GM20431 (cell line): ENCODE measurements at regions not wholly inside any gene's neighbourhood (a gene's known extent, or its start where the extent isn't known, plus 50 kb on each side); places are given as distances from the start of the nearest gene placed in this dataset.

Experiments used
- in situ Hi-C: fragments of 300-500 bp; cut with MseI, MboI; formaldehyde crosslinking; loops from one replicate; pipeline ENCODE4 v1.15.0; 2020; ENCODE audit warnings: low sequenced_read_pairs; ENCODE audit not compliant: unreplicated experiment

GRCh38 chr13:67308004-67308772 is 78.1 kb upstream of the PCDH9 start:
- in situ Hi-C loops, result no loop called here

GRCh38 chr13:67306742-67307141 is 76.6 kb upstream of the PCDH9 start:
- in situ Hi-C loops, result no loop called here

DNA sequence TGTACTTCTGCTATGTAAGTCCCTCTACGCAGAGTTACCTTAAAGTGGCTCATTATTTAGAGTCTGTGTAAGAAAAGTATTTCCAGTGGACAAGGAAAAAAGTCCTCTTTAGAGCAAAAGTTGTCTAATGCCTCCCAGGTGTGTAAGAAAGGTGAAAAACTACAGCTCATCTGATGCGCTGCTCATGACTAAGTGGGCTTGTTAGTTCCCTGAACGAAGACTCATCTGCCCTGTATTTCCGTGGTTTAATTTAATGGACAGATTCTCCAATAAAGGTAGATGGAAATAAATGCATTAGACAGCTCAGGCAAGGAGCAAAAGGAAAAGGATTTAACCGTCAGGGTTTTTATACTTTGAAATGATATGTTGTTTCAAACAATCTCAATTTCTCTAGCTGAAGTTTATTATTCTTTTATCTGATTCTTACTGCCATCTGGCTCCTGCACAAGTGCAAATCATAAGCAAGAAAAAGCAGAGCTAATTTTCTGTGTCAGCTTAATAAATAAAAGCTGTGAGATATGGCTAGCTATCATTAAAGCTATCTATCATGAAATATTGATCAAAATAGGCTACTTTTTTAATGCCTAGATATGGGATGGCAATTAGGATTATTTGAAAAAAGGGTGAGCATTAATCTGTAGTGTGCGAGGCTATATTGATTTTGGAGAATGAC is 73.7 kb upstream of the PCDH9 start:
- in situ Hi-C loops, result no loop called here

- in situ Hi-C loops, result no loop called here
Measured at GRCh38 chr13:67299751-67300150, 69.6 kb upstream of the PCDH9 start.

DNA sequence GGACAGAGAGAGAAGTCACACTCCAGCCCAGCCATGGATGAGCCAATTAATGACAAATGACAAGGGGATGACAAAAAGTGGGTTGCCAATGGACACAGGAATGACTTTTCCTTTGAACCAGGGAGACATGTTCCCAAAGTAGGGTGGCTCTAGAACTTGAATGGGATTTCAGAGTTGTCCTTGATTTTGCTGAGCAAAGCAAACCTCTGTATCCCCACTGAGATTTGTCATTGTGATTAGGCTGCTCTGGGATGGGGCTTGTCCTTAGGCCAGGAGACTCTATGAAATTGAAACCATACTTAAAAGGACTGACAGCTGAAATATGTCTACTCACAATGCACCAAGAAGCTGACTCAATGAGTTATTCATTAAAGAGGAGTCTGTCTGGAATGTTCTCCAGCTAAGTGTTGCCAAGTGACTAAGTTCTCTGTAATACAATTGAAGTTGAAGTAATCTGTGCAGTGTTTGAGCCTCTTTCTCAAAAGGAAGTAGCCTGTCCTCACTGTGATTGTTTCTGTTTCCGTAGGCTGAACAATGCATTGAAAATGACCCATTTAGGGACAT is 69.0 kb upstream of the PCDH9 start:
- in situ Hi-C loops, result no loop called here

DNA sequence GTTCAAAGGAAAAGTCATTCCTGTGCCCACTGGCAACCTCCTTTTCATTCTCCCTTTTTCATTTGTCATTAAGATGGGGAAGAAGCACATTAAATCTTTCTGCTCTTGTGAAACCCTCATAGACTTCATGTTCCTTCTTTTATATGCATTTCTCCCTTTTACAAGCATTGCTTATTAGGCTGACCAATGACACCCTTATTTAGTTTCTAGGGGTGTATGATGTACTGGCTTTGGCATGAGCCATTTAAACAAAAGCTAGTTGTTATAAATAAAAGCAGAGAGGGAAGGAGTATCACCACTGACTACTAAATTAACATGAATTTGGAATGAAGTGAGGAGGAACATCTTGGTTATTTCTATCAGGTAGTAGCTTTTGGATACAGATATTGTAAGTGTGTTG is 68.2 kb upstream of the PCDH9 start:
- in situ Hi-C loops, result no loop called here

GRCh38 chr13:67296511-67296910 is 66.4 kb upstream of the PCDH9 start:
- in situ Hi-C loops, result no loop called here

- in situ Hi-C loops, result no loop called here
Measured at GRCh38 chr13:67292886-67293285, 62.8 kb upstream of the PCDH9 start.

- in situ Hi-C loops, result no loop called here
Measured at GRCh38 chr13:67285611-67286010, 55.5 kb upstream of the PCDH9 start.

DNA sequence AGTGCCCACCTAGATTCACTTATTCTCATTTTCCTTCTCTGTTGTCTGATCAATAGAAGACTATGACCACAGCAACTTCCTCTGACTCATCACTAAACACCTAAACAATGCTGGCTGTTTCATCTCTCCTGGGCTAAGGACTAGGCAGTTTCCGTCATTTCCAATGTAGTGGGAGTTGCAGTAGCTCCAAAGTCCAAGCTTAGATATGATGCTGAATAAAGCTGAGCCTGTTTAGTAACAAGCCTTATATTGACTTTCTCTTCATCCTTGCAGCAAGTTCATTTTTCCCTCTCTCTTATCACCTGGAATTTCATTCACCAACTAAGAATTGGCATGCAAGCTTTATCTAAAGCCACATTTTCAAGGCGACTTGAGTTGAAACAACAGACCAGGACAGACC is 53.5 kb upstream of the PCDH9 start:
- in situ Hi-C loops, result no loop called here

GRCh38 chr13:67281466-67281865 is 51.3 kb upstream of the PCDH9 start:
- in situ Hi-C loops, result no loop called here
